HepG2 (cell line): ENCODE measurements at regions not wholly inside any gene's neighbourhood (a gene's known extent, or its start where the extent isn't known, plus 50 kb on each side); places are given as distances from the start of the nearest gene placed in this dataset.

Source experiments
- ATAC-seq: fragments of 200-7000 bp; cut with Tn5 transposase; 3 replicates; pipeline ENCODE4 v1.9.1; 2020; ENCODE audit warnings: mild to moderate bottlenecking, moderate library complexity
- BruUV-seq: library from RNA; stranded (reverse); fragments of 400-500 nt; replicated peaks from 2 replicates; lab custom pipeline; 2021; lab: Mats Ljungman, UMichigan
- CTCF ChIA-PET: fragments of 300-600 bp; formaldehyde crosslinking; extraction: SDS; loops from one replicate; lab custom pipeline; 2021; ENCODE audit warnings: low total read pairs, inconsistent platforms, low intra/inter-chr PET ratio; lab: Yijun Ruan, JAX
- POLR2A ChIA-PET: fragments of 350-600 bp; sonication (Branson Sonifier 250); formaldehyde crosslinking; loops from one replicate; lab custom pipeline; 2020; ENCODE audit warnings: antibody characterized with exemption, inconsistent platforms; lab: Yijun Ruan, JAX
- DNase-seq: peaks from one replicate; pipeline ENCODE4 v3.0.0-alpha.2; 2015; ENCODE audit warnings: low spot score
- FAIRE-seq: peaks from 3 replicates; lab custom pipeline; 2011; peaks lifted over from hg19 to GRCh38; lab: Jason Lieb, UNC
- H2AFZ ChIP-seq: one replicate; pipeline ENCODE4 v1.6.1; 2011; ENCODE audit warnings: low read length, inconsistent platforms
- H3K27ac ChIP-seq: fragments of 300-600 bp; 3 replicates; pipeline ENCODE4 v1.8.0; 2011; ENCODE audit warnings: mixed run types, mild to moderate bottlenecking, mixed read lengths, low read length, inconsistent platforms; ENCODE audit not compliant: insufficient read depth; ENCODE audit errors: extremely low read length
- H3K27me3 ChIP-seq, 2 experiments: fragments of 200-600 bp in 1 of 2; 2 replicates in 1 of 2; 3 replicates in 1 of 2; pipeline versions ENCODE4 v1.6.0 to v1.8.0; 2011; ENCODE audit warnings: low read length in 2 of 2, mild to moderate bottlenecking in 2 of 2, moderate library complexity in 2 of 2, inconsistent platforms in 1 of 2; ENCODE audit not compliant: insufficient read depth in 2 of 2, control insufficient read depth in 1 of 2
- H3K36me3 ChIP-seq, 2 experiments: fragments of 200-600 bp in 1 of 2; replicated peaks in 1 of 2; 2 replicates in 1 of 2; 3 replicates in 1 of 2; pipeline versions ENCODE4 v1.5.1 to v1.8.0; 2011; ENCODE audit warnings: low read length in 2 of 2, inconsistent platforms in 1 of 2; ENCODE audit not compliant: insufficient read depth in 2 of 2, control insufficient read depth in 1 of 2
- H3K4me1 ChIP-seq: 2 replicates; pipeline ENCODE4 v1.5.1; 2012; ENCODE audit warnings: low read length, inconsistent platforms; ENCODE audit not compliant: insufficient read depth
- H3K4me2 ChIP-seq: 2 replicates; pipeline ENCODE4 v1.6.0; 2011; ENCODE audit warnings: low read depth, low read length, inconsistent platforms
- H3K4me3 ChIP-seq, 3 experiments: fragments of 200-600 bp in 1 of 3; sonication (generic), shearing (Covaris generic) in 1 of 3; replicated peaks in 1 of 3; 2 replicates each; pipeline ENCODE4 v1.5.1; 2011 to 2016; ENCODE audit warnings: low read length in 3 of 3, inconsistent platforms in 2 of 3, low read depth in 2 of 3, mild to moderate bottlenecking in 2 of 3, control low read depth in 1 of 3, mixed read lengths in 1 of 3; ENCODE audit not compliant: insufficient read depth in 1 of 3
- H3K79me2 ChIP-seq: one replicate; pipeline ENCODE4 v1.6.1; 2011; ENCODE audit warnings: low read length, inconsistent platforms; ENCODE audit not compliant: insufficient read depth
- H3K9ac ChIP-seq: 2 replicates; pipeline ENCODE4 v1.6.0; 2011; ENCODE audit warnings: mild to moderate bottlenecking, low read depth, low read length, inconsistent platforms; ENCODE audit not compliant: insufficient read depth
- H3K9me3 ChIP-seq: 2 replicates; pipeline ENCODE4 v1.5.1; 2012; ENCODE audit warnings: mild to moderate bottlenecking, low read length
- H4K20me1 ChIP-seq: 2 replicates; pipeline ENCODE4 v1.6.0; 2011; ENCODE audit warnings: inconsistent platforms, mild to moderate bottlenecking, low read length, moderate library complexity; ENCODE audit not compliant: insufficient read depth
- AKAP8 ChIP-seq: sonication (generic); formaldehyde crosslinking; IDR thresholded peaks from 2 replicates; pipeline ENCODE4 v1.5.1; 2020; ENCODE audit warnings: mild to moderate bottlenecking, missing genetic modification reagents
- ATF6 ChIP-seq: sonication (generic); formaldehyde crosslinking; conservative IDR thresholded peaks from 2 replicates; pipeline ENCODE4 v1.4.0; 2020; ENCODE audit warnings: missing genetic modification reagents
- BCL6 ChIP-seq: IDR thresholded peaks from 2 replicates; pipeline ENCODE4 v1.6.1; 2016; ENCODE audit warnings: missing genetic modification reagents, missing compliant biosample characterization
- BCLAF1 ChIP-seq: fragments of 450-650 bp; IDR thresholded peaks from 2 replicates; pipeline ENCODE4 v1.6.1; 2017; ENCODE audit warnings: mild to moderate bottlenecking
- CENPT ChIP-seq: sonication (generic); formaldehyde crosslinking; IDR thresholded peaks from 2 replicates; pipeline ENCODE4 v1.8.0; 2022; ENCODE audit warnings: low read depth, mild to moderate bottlenecking, moderate library complexity, missing genetic modification reagents
- GABPA ChIP-seq, 2 experiments: IDR thresholded peaks; 2 replicates each; pipeline ENCODE4 v1.6.1; 2011 to 2016; ENCODE audit warnings: low read depth in 2 of 2, low read length in 1 of 2, missing biosample characterization in 1 of 2, missing genetic modification characterization in 1 of 2
- HIVEP1 ChIP-seq: sonication (generic); formaldehyde crosslinking; IDR thresholded peaks from 2 replicates; pipeline ENCODE4 v1.4.0; 2020; ENCODE audit warnings: mild to moderate bottlenecking, missing genetic modification reagents
- THYN1 ChIP-seq: sonication (generic); formaldehyde crosslinking; IDR thresholded peaks from 2 replicates; pipeline ENCODE4 v1.8.1; 2023; ENCODE audit warnings: low read depth, mild to moderate bottlenecking, moderate library complexity, missing genetic modification reagents, borderline replicate concordance
- ZBTB26 ChIP-seq: IDR thresholded peaks from 2 replicates; pipeline ENCODE4 v1.6.1; 2016; ENCODE audit warnings: missing compliant biosample characterization, missing genetic modification reagents, borderline replicate concordance
- ZNF687 ChIP-seq: sonication (generic); formaldehyde crosslinking; IDR thresholded peaks from 2 replicates; pipeline ENCODE4 v1.5.1; 2020; ENCODE audit warnings: mild to moderate bottlenecking, missing genetic modification reagents, moderate library complexity
- WGBS: methylation state at CpG from one replicate; pipeline ENCODE4 v1.1.6; 2017; ENCODE audit warnings: low lambda C conversion rate; 5-methylcytosine and 5-hydroxymethylcytosine counted together
- in situ Hi-C: cut with HindIII; loops from 2 replicates; pipeline ENCODE4 v1.10.0; 2017; ENCODE audit warnings: low pct_unique_long_range_greater_than_20kb; ENCODE audit not compliant: extremely low pct_ligation_motif_present
- intact Hi-C: fragments of 100-400 bp; cut with micrococcal nuclease; formaldehyde crosslinking; loops from one replicate; pipeline ENCODE4 v1.10.0; 2022; ENCODE audit not compliant: unreplicated experiment

- TF ChIP-seq BCLAF1, result no peak
These were observed 443.9 kb downstream of the FGF9 start (continued) for GRCh38 chr13:22114630-22115311.

GRCh38 chr13:22118158-22118557, 447.3 kb downstream of the FGF9 start:
- ChIA-PET CTCF (no interaction called here), POLR2A (no interaction called here)
- in situ Hi-C loops (no loop called here), intact Hi-C loops (no loop called here)
- no peaks in the 10 kb centered on the region for H3K27me3 ChIP-seq
- H3K9ac ChIP-seq, result no peak overlapping the region
- no peaks in the 10 kb centered on the region for H4K20me1 ChIP-seq
- H3K4me2 ChIP-seq, result no peak overlapping the region
- no peak overlapping the region for H3K27ac ChIP-seq
- no peaks in the 10 kb centered on the region for H3K36me3 ChIP-seq
- H3K4me1 ChIP-seq, result no peaks in the 10 kb centered on the region
- H3K4me3 ChIP-seq, result no peak overlapping the region
- no peak for DNase-seq
- no peak for FAIRE-seq
- WGBS, result 35% methylated on average over 3 of the region's 3 CpGs
- no TSS peak for BruUV-seq
- H3K9me3 ChIP-seq, result no peaks in the 10 kb centered on the region
- ATAC-seq, result no peak
- no peaks in the 10 kb centered on the region for H3K79me2 ChIP-seq
- H2AFZ ChIP-seq, result no peak overlapping the region
- no peak for TF ChIP-seq BCL6 (CRISPR knock-in tag)
- TF ChIP-seq ATF6 (CRISPR knock-in tag), result no peak
- no peak for TF ChIP-seq GABPA (IDR thresholded peaks at IDR 0.05; ENCODE audit: low read depth, low read length)
- no peak for TF ChIP-seq GABPA (CRISPR knock-in tag; IDR thresholded peaks at IDR 0.05; ENCODE audit: low read depth)
- no peak for TF ChIP-seq HIVEP1 (CRISPR knock-in tag)
- TF ChIP-seq THYN1 (CRISPR knock-in tag), result no peak
- TF ChIP-seq ZBTB26 (CRISPR knock-in tag), result no peak
- TF ChIP-seq AKAP8 (CRISPR knock-in tag), result no peak
- no peak for TF ChIP-seq ZNF687
- TF ChIP-seq CENPT (CRISPR knock-in tag), result no peak
